ENCODE measurements at regions not wholly inside any gene's neighbourhood (a gene's known extent, or its start where the extent isn't known, plus 50 kb on each side); places are given as distances from the start of the nearest gene placed in this dataset.

GRCh38 chr19:42657556-42657955 lies 62.8 kb upstream of the CEACAM8 start:
- TF ChIP-seq CTCF (IDR thresholded peaks at IDR 0.05; ENCODE audit: low read depth, low read length) (no peak), EZH2phosphoT487 (IDR thresholded peaks at IDR 0.05; ENCODE audit: low read depth) (no peak)

Data from OCI-LY3 (cell line).